ENCODE measurements at regions not wholly inside any gene's neighbourhood (a gene's known extent, or its start where the extent isn't known, plus 50 kb on each side); places are given as distances from the start of the nearest gene placed in this dataset.

- intact Hi-C loops (cut with DNase I; ENCODE audit: low total_unique reads): no loop called here
- TF ChIP-seq POLR2A (IDR thresholded peaks at IDR 0.05) (no peak), CTCF (IDR thresholded peaks at IDR 0.05) (no peak)
Observed at GRCh38 chr4:17124767-17125166, 226.3 kb upstream of the LDB2 start.

GRCh38 chr4:17120761-17121160 is 222.3 kb upstream of the LDB2 start:
- intact Hi-C loops (cut with DNase I; ENCODE audit: low total_unique reads): no loop called here
- H3K27ac ChIP-seq: no peak overlapping the region

More at GRCh38 chr4:17124767-17125166, 226.3 kb upstream of the LDB2 start:
- no peak overlapping the region for H3K4me3 ChIP-seq
- no peaks in the 10 kb centered on the region for H3K36me3 ChIP-seq
- H3K4me1 ChIP-seq: no peaks in the 10 kb centered on the region
- H3K27me3 ChIP-seq: no peaks in the 10 kb centered on the region
- H3K9me3 ChIP-seq: no peaks in the 10 kb centered on the region
- H3K27ac ChIP-seq: no peak overlapping the region
- no peak for DNase-seq

GRCh38 chr4:17117746-17118145 is 219.3 kb upstream of the LDB2 start:
- intact Hi-C loops (cut with DNase I; ENCODE audit: low total_unique reads): no loop called here
- Histone ChIP-seq H3K27me3 (no peaks in the 10 kb centered on the region), H3K4me1 (no peaks in the 10 kb centered on the region), H3K27ac (no peak overlapping the region), H3K36me3 (no peaks in the 10 kb centered on the region), H3K9me3 (no peaks in the 10 kb centered on the region), H3K4me3 (no peak overlapping the region)
- no peak for TF ChIP-seq CTCF (IDR thresholded peaks at IDR 0.05)
- TF ChIP-seq POLR2A (IDR thresholded peaks at IDR 0.05): no peak
- DNase-seq: no peak

More at GRCh38 chr4:17120761-17121160, 222.3 kb upstream of the LDB2 start:
- no peak overlapping the region for H3K4me3 ChIP-seq
- TF ChIP-seq CTCF (IDR thresholded peaks at IDR 0.05): no peak
- H3K36me3 ChIP-seq: no peaks in the 10 kb centered on the region
- no peaks in the 10 kb centered on the region for H3K27me3 ChIP-seq
- no peaks in the 10 kb centered on the region for H3K9me3 ChIP-seq
- no peak for DNase-seq
- no peaks in the 10 kb centered on the region for H3K4me1 ChIP-seq

- H3K36me3 ChIP-seq: no peaks in the 10 kb centered on the region
- intact Hi-C loops (cut with DNase I; ENCODE audit: low total_unique reads): no loop called here
- DNase-seq: no peak
- no peaks in the 10 kb centered on the region for H3K9me3 ChIP-seq
- TF ChIP-seq POLR2A (IDR thresholded peaks at IDR 0.05) (no peak), CTCF (IDR thresholded peaks at IDR 0.05) (no peak)
- no peaks in the 10 kb centered on the region for H3K4me1 ChIP-seq
- no peak overlapping the region for H3K4me3 ChIP-seq
- H3K27ac ChIP-seq: no peak overlapping the region
- no peaks in the 10 kb centered on the region for H3K27me3 ChIP-seq
Observed at GRCh38 chr4:17115583-17115982, 217.1 kb upstream of the LDB2 start.

GRCh38 chr4:17112292-17112659 is 213.8 kb upstream of the LDB2 start:
- Histone ChIP-seq H3K36me3 (no peaks in the 10 kb centered on the region), H3K9me3 (no peaks in the 10 kb centered on the region), H3K27ac (no peak overlapping the region), H3K4me1 (no peaks in the 10 kb centered on the region), H3K4me3 (no peak overlapping the region), H3K27me3 (no peaks in the 10 kb centered on the region)
- no peak for DNase-seq
- intact Hi-C loops (cut with DNase I; ENCODE audit: low total_unique reads): no loop called here
- TF ChIP-seq POLR2A (IDR thresholded peaks at IDR 0.05) (no peak), CTCF (IDR thresholded peaks at IDR 0.05) (no peak)
